GM12878 (cell line): ENCODE measurements at regions not wholly inside any gene's neighbourhood (a gene's known extent, or its start where the extent isn't known, plus 50 kb on each side); places are given as distances from the start of the nearest gene placed in this dataset.

Experiments used
- ATAC-seq: fragments of 200-7000 bp; cut with Tn5 transposase; 3 replicates; pipeline ENCODE4 v1.9.1; 2020; ENCODE audit warnings: mild to moderate bottlenecking, moderate library complexity
- BruUV-seq: library from RNA; stranded (reverse); fragments of 400-500 nt; replicated peaks from 2 replicates; lab custom pipeline; 2021; lab: Mats Ljungman, UMichigan
- CTCF ChIA-PET: fragments of 300-600 bp; sonication (Branson Sonifier 250); formaldehyde crosslinking; extraction: SDS; loops from one replicate; lab custom pipeline; 2021; ENCODE audit warnings: inconsistent platforms; lab: Yijun Ruan, JAX
- POLR2A ChIA-PET: fragments of 350-600 bp; formaldehyde crosslinking; extraction: SDS; loops from one replicate; lab custom pipeline; 2021; ENCODE audit warnings: inconsistent platforms; lab: Charles Lee
- RAD21 ChIA-PET: fragments of 300-600 bp; sonication (Branson Sonifier 250); formaldehyde crosslinking; loops from one replicate; lab custom pipeline; 2023; ENCODE audit warnings: antibody characterized with exemption; ENCODE audit not compliant: unreplicated experiment; lab: Charles Lee
- SMC1A ChIA-PET: fragments of 300-600 bp; sonication (Branson Sonifier 250); formaldehyde crosslinking; loops from one replicate; lab custom pipeline; 2023; ENCODE audit not compliant: unreplicated experiment, uncharacterized antibody; lab: Charles Lee
- DNase-seq: peaks from one replicate; pipeline ENCODE4 v3.0.0-alpha.2; 2011; ENCODE audit warnings: low read depth, low spot score
- FAIRE-seq: peaks from 3 replicates; lab custom pipeline; 2011; peaks lifted over from hg19 to GRCh38; lab: Jason Lieb, UNC
- H2AFZ ChIP-seq: 2 replicates; pipeline ENCODE4 v1.6.0; 2011; ENCODE audit warnings: low read depth, low read length, control low read depth; ENCODE audit not compliant: control insufficient read depth
- H3K27ac ChIP-seq: 2 replicates; pipeline ENCODE4 v1.5.1; 2011; ENCODE audit warnings: control low read depth; ENCODE audit not compliant: control insufficient read depth, insufficient read depth
- H3K27me3 ChIP-seq, 2 experiments: replicated peaks in 1 of 2; 2 replicates each; pipeline versions ENCODE4 v1.6.0 to v1.6.1; 2011; ENCODE audit warnings: low read length in 1 of 2; ENCODE audit not compliant: control insufficient read depth in 2 of 2, insufficient read depth in 2 of 2
- H3K36me3 ChIP-seq, 2 experiments: 2 replicates each; pipeline ENCODE4 v1.5.1; 2011; ENCODE audit warnings: low read length in 1 of 2; ENCODE audit not compliant: control insufficient read depth in 2 of 2, insufficient read depth in 2 of 2
- H3K4me1 ChIP-seq: 2 replicates; pipeline ENCODE4 v1.6.1; 2011; ENCODE audit warnings: mild to moderate bottlenecking, low read length, moderate library complexity, mixed read lengths; ENCODE audit not compliant: control insufficient read depth, insufficient read depth
- H3K4me2 ChIP-seq: 2 replicates; pipeline ENCODE4 v1.6.0; 2011; ENCODE audit warnings: control low read depth; ENCODE audit not compliant: control insufficient read depth, insufficient read depth
- H3K4me3 ChIP-seq: fragments of 200-600 bp; sonication (generic); 2 replicates; pipeline ENCODE4 v1.5.1; 2016
- H3K79me2 ChIP-seq: 2 replicates; pipeline ENCODE4 v1.6.0; 2011; ENCODE audit warnings: low read length; ENCODE audit not compliant: control insufficient read depth, insufficient read depth
- H3K9ac ChIP-seq: 2 replicates; pipeline ENCODE4 v1.8.0; 2011; ENCODE audit warnings: low read length, control low read depth, mixed read lengths; ENCODE audit not compliant: control insufficient read depth, insufficient read depth
- H3K9me3 ChIP-seq: replicated peaks from 3 replicates; pipeline ENCODE4 v1.5.1; 2011; ENCODE audit warnings: mild to moderate bottlenecking, low read length; ENCODE audit not compliant: control insufficient read depth, insufficient read depth
- H4K20me1 ChIP-seq: 2 replicates; pipeline ENCODE4 v1.6.0; 2011; ENCODE audit not compliant: control insufficient read depth, insufficient read depth
- CREB1 ChIP-seq: IDR thresholded peaks from 2 replicates; pipeline ENCODE4 v1.6.1; 2012; ENCODE audit warnings: low read depth, mild to moderate bottlenecking, inconsistent platforms
- CTCF ChIP-seq, 3 experiments: IDR thresholded peaks in 2 of 3; conservative IDR thresholded peaks in 1 of 3; 2 replicates each; pipeline ENCODE4 v1.5.1; 2011; ENCODE audit warnings: low read depth in 3 of 3, low read length in 3 of 3, mild to moderate bottlenecking in 3 of 3, control low read depth in 2 of 3, moderate library complexity in 2 of 3, inconsistent platforms in 1 of 3, mixed read lengths in 1 of 3; ENCODE audit not compliant: control insufficient read depth in 2 of 3, insufficient read depth in 1 of 3; ENCODE audit errors: extremely low read depth in 1 of 3
- CUX1 ChIP-seq: IDR thresholded peaks from 2 replicates; pipeline ENCODE4 v1.6.1; 2012; ENCODE audit warnings: improper control_type of control experiment, low read depth, low read length; ENCODE audit not compliant: insufficient replicate concordance
- E4F1 ChIP-seq: fragments of 450-650 bp; IDR thresholded peaks from 2 replicates; pipeline ENCODE4 v1.6.1; 2018; ENCODE audit warnings: borderline replicate concordance, mild to moderate bottlenecking; ENCODE audit not compliant: partially characterized antibody
- EZH2 ChIP-seq: IDR thresholded peaks from 2 replicates; pipeline ENCODE4 v1.6.1; 2012; ENCODE audit warnings: low read depth, mild to moderate bottlenecking, control low read depth, inconsistent platforms, low read length, borderline replicate concordance; ENCODE audit not compliant: control insufficient read depth
- NFYB ChIP-seq: IDR thresholded peaks from 2 replicates; pipeline ENCODE4 v1.6.1; 2011; ENCODE audit warnings: low read depth, mild to moderate bottlenecking, low read length, improper control_type of control experiment, moderate library complexity; ENCODE audit not compliant: insufficient read depth
- PKNOX1 ChIP-seq: fragments of 450-650 bp; IDR thresholded peaks from 2 replicates; pipeline ENCODE4 v1.6.1; 2016; ENCODE audit warnings: mild to moderate bottlenecking
- ZNF24 ChIP-seq: fragments of 450-650 bp; IDR thresholded peaks from 2 replicates; pipeline ENCODE4 v1.6.1; 2017; ENCODE audit warnings: antibody characterized with exemption, mild to moderate bottlenecking
- WGBS: methylation state at CpG from one replicate; pipeline ENCODE4 v1.1.6; 2016; ENCODE audit warnings: low lambda C conversion rate; ENCODE audit not compliant: insufficient replicate concordance, insufficient coverage; ENCODE audit errors: missing lambda C conversion rate; 5-methylcytosine and 5-hydroxymethylcytosine counted together
- in situ Hi-C: fragments of 300-500 bp; cut with MboI; formaldehyde crosslinking; loops from 9 replicates; pipeline ENCODE4 v1.14.3; 2018; ENCODE audit warnings: mixed read lengths
- intact Hi-C: fragments of 100-400 bp; cut with micrococcal nuclease; formaldehyde crosslinking; loops from one replicate; pipeline ENCODE4 v1.14.2; 2022; ENCODE audit not compliant: unreplicated experiment

GRCh38 chr14:53461858-53462257 is 308.7 kb upstream of the DDHD1 start (continued):
- no peak for TF ChIP-seq E4F1
- TF ChIP-seq CTCF (IDR thresholded peaks at IDR 0.05 in 2 of 3, conservative IDR thresholded peaks at IDR 0.05 in 1 of 3; ENCODE audit: control insufficient read depth in 2 of 3, extremely low read depth in 1 of 3, insufficient read depth in 1 of 3, low read depth in 3 of 3, low read length in 3 of 3), result no peak

GRCh38 chr14:53460544-53460943 is 307.4 kb upstream of the DDHD1 start:
- WGBS, result 0% methylated on average over 1 of the region's 1 CpG
- H3K79me2 ChIP-seq, result no peaks in the 10 kb centered on the region
- H3K27me3 ChIP-seq, result peaks cover 0 to 4% of the 10 kb centered on the region in 2 experiments; a peak in 2 of 4 replicates
- TF ChIP-seq EZH2 (no peak), PKNOX1 (no peak), ZNF24 (no peak), CUX1 (no peak), NFYB (no peak), CREB1 (no peak)
- TF ChIP-seq, all 136 proteins: peak for 0
- H3K4me1 ChIP-seq, result no peaks in the 10 kb centered on the region
- ChIA-PET CTCF (interaction anchor here (1.1 kb wide), 1 partner anchor 28 kb away, joined by 3 read pairs; no protein-coding TSS in a partner anchor), POLR2A (no interaction called here), RAD21 (no interaction called here), SMC1A (interaction anchor here (0.9 kb wide), 1 partner anchor 9 kb away, joined by 3 read pairs; no protein-coding TSS in a partner anchor)
- in situ Hi-C loops, result no loop called here
- no peaks in the 10 kb centered on the region for H3K36me3 ChIP-seq
- no peak overlapping the region for H3K4me3 ChIP-seq
- H2AFZ ChIP-seq, result no peak overlapping the region
- no peak overlapping the region for H3K4me2 ChIP-seq
- FAIRE-seq (no peak), ATAC-seq (no peak), DNase-seq (no peak)
- intact Hi-C loops, result no loop called here
- BruUV-seq, result no TSS peak
- no peak overlapping the region for H3K27ac ChIP-seq
- no peaks in the 10 kb centered on the region for H3K9me3 ChIP-seq
- H4K20me1 ChIP-seq, result no peaks in the 10 kb centered on the region
- H3K9ac ChIP-seq, result no peak overlapping the region
